Hepatocyte (in vitro differentiated cells): ENCODE measurements at regions not wholly inside any gene's neighbourhood (a gene's known extent, or its start where the extent isn't known, plus 50 kb on each side); places are given as distances from the start of the nearest gene placed in this dataset.

Experiments
- DNase-seq: peaks from one replicate; pipeline ENCODE4 v3.0.0-alpha.2; 2016; ENCODE audit warnings: low spot score
- H2AFZ ChIP-seq: fragments of 200-600 bp; sonication (generic); 2 replicates; pipeline ENCODE4 v1.6.0; 2016; ENCODE audit warnings: antibody characterized with exemption, mild to moderate bottlenecking
- H3K27ac ChIP-seq: fragments of 200-600 bp; sonication (generic); 2 replicates; pipeline ENCODE4 v1.5.1; 2016; ENCODE audit warnings: mild to moderate bottlenecking
- H3K27me3 ChIP-seq: fragments of 200-600 bp; sonication (generic); 2 replicates; pipeline ENCODE4 v1.6.1; 2016
- H3K36me3 ChIP-seq: fragments of 200-600 bp; sonication (generic); replicated peaks from 2 replicates; pipeline ENCODE4 v1.5.1; 2016; ENCODE audit warnings: low read depth; ENCODE audit not compliant: insufficient read depth
- H3K4me1 ChIP-seq: fragments of 200-600 bp; sonication (generic); 2 replicates; pipeline ENCODE4 v1.5.1; 2016; ENCODE audit warnings: mild to moderate bottlenecking, moderate library complexity; ENCODE audit not compliant: insufficient read depth
- H3K4me2 ChIP-seq: fragments of 200-600 bp; sonication (generic); 2 replicates; pipeline ENCODE4 v1.6.0; 2016
- H3K4me3 ChIP-seq: fragments of 200-600 bp; sonication (generic); 2 replicates; pipeline ENCODE4 v1.5.1; 2016; ENCODE audit warnings: mild to moderate bottlenecking
- H3K79me2 ChIP-seq: fragments of 200-600 bp; sonication (generic); 2 replicates; pipeline ENCODE4 v1.6.0; 2017; ENCODE audit warnings: mild to moderate bottlenecking
- H3K9me2 ChIP-seq: fragments of 200-600 bp; sonication (generic); replicated peaks from 2 replicates; pipeline ENCODE4 v1.6.0; 2017; ENCODE audit warnings: mild to moderate bottlenecking; ENCODE audit not compliant: insufficient read depth
- H3K9me3 ChIP-seq: fragments of 200-600 bp; sonication (generic); 2 replicates; pipeline ENCODE4 v1.5.1; 2016; ENCODE audit warnings: low read depth, mild to moderate bottlenecking
- H4K20me1 ChIP-seq: fragments of 200-600 bp; sonication (generic); 2 replicates; pipeline ENCODE4 v1.6.0; 2016; ENCODE audit warnings: mild to moderate bottlenecking; ENCODE audit not compliant: insufficient read depth, poor library complexity, severe bottlenecking
- EZH2 ChIP-seq: fragments of 200-600 bp; sonication (generic); IDR thresholded peaks from 2 replicates; pipeline ENCODE4 v1.6.1; 2016; ENCODE audit warnings: antibody characterized with exemption, mild to moderate bottlenecking, borderline replicate concordance
- EZH2phosphoT487 ChIP-seq: fragments of 200-600 bp; sonication (generic); IDR thresholded peaks from one replicate; pipeline ENCODE4 v1.6.1; 2018; ENCODE audit warnings: antibody characterized with exemption, mild to moderate bottlenecking, low read depth, moderate library complexity; ENCODE audit not compliant: unreplicated experiment, severe bottlenecking
- WGBS: methylation state at CpG from one replicate; pipeline ENCODE4 v1.1.6; 2016; ENCODE audit warnings: low lambda C conversion rate; ENCODE audit errors: missing lambda C conversion rate; 5-methylcytosine and 5-hydroxymethylcytosine counted together
- TF ChIP-seq, protein P1 (sequence below): fragments of 200-600 bp; sonication (generic); IDR thresholded peaks from 2 replicates; pipeline ENCODE4 v1.5.1; 2016; ENCODE audit warnings: antibody characterized with exemption, mild to moderate bottlenecking; ENCODE audit not compliant: poor library complexity

DNA sequence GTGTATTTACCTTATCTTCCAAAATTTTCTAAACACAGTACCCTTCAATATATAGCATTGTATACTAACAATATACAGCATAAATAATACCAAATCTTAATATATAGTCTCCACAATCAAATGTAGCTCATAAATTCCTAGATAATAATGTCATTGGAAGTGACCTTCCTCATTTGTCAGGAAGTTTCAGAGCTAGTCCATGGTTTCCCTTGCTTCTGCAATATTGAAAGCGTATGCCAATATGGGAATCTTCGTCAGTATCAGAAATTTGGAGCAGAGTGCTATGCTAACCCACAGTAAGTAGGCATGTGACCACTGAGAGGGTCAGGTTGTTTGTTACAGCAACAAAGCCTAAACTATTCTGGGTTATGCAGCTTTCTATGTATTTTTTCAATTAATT, 774.9 kb upstream of the CDH10 start:
- Histone ChIP-seq H3K36me3 (no peaks in the 10 kb centered on the region), H2AFZ (no peak overlapping the region), H3K9me2 (no peaks in the 10 kb centered on the region), H3K4me3 (no peak overlapping the region), H4K20me1 (no peaks in the 10 kb centered on the region), H3K9me3 (no peaks in the 10 kb centered on the region), H3K4me2 (no peak overlapping the region), H3K27me3 (no peaks in the 10 kb centered on the region), H3K79me2 (no peaks in the 10 kb centered on the region), H3K27ac (no peak overlapping the region), H3K4me1 (no peaks in the 10 kb centered on the region)
- no peak for DNase-seq
- TF ChIP-seq EZH2phosphoT487 (no peak), EZH2 (no peak)
- TF ChIP-seq, protein P1, sequence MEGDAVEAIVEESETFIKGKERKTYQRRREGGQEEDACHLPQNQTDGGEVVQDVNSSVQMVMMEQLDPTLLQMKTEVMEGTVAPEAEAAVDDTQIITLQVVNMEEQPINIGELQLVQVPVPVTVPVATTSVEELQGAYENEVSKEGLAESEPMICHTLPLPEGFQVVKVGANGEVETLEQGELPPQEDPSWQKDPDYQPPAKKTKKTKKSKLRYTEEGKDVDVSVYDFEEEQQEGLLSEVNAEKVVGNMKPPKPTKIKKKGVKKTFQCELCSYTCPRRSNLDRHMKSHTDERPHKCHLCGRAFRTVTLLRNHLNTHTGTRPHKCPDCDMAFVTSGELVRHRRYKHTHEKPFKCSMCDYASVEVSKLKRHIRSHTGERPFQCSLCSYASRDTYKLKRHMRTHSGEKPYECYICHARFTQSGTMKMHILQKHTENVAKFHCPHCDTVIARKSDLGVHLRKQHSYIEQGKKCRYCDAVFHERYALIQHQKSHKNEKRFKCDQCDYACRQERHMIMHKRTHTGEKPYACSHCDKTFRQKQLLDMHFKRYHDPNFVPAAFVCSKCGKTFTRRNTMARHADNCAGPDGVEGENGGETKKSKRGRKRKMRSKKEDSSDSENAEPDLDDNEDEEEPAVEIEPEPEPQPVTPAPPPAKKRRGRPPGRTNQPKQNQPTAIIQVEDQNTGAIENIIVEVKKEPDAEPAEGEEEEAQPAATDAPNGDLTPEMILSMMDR, result no peak
- WGBS, result 96% methylated on average over 2 of the region's 2 CpGs

DNA sequence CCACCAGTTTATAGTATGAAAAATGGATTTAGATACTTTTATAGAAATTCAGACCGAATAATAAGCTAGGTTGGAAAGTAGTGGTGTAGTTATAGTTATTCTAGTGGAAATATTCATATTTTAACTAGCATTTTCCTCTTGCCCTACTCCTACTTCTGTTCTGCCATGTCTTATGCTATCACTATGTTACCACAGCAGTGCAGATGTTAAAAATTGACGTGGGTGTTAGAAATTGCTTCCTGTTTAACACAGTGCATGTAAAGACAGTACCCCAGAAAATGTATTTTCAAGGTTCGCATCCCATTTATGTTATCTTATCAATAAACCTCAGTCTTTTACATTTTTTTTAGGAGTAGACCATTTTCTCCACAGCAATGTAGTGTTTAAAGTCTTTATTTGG, 774.2 kb upstream of the CDH10 start:
- WGBS, result 89% methylated on average over 3 of the region's 3 CpGs

DNA sequence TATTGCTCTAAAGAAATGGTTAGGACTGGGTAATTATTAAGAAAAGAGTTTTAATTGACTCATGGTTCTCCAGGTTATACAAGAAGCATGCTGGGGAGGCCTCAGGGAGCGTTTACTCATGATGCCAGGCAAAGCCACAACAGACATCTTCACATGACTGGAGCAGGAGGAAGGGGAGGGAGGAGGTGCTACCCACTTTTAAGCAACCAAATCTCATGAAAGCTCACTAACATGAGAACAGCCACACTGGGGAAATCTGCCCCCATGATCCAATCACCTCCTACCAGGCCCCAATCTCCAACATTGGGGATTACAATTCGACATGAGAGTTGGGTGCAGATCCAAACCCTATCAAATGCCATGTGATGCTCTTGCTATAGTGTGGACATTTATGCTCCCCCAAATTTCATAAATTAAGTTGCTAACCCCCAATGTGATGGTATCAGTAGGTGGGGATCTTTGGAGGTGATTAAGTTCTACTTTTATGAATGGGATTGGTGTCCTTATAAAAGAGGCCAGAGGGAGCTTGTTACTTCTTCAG, 773.6 kb upstream of the CDH10 start:
- no peak for DNase-seq
- H3K36me3 ChIP-seq, result no peaks in the 10 kb centered on the region
- no peak overlapping the region for H3K4me3 ChIP-seq
- WGBS, result 79% methylated on average over 2 of the region's 2 CpGs
- no peaks in the 10 kb centered on the region for H3K9me2 ChIP-seq
- no peak for TF ChIP-seq EZH2phosphoT487
- TF ChIP-seq, protein P1, result no peak
- no peak for TF ChIP-seq EZH2
- H2AFZ ChIP-seq, result no peak overlapping the region
- H3K4me2 ChIP-seq, result no peak overlapping the region
- no peaks in the 10 kb centered on the region for H3K27me3 ChIP-seq
- H3K9me3 ChIP-seq, result no peaks in the 10 kb centered on the region
- no peaks in the 10 kb centered on the region for H3K4me1 ChIP-seq
- no peaks in the 10 kb centered on the region for H4K20me1 ChIP-seq
- no peak overlapping the region for H3K27ac ChIP-seq
- no peaks in the 10 kb centered on the region for H3K79me2 ChIP-seq

More for the DNA sequence above, 774.2 kb upstream of the CDH10 start:
- Histone ChIP-seq H3K4me1 (no peaks in the 10 kb centered on the region), H3K9me3 (no peaks in the 10 kb centered on the region), H4K20me1 (no peaks in the 10 kb centered on the region), H2AFZ (no peak overlapping the region), H3K4me3 (no peak overlapping the region), H3K79me2 (no peaks in the 10 kb centered on the region), H3K36me3 (no peaks in the 10 kb centered on the region), H3K4me2 (no peak overlapping the region), H3K9me2 (no peaks in the 10 kb centered on the region), H3K27ac (no peak overlapping the region), H3K27me3 (no peaks in the 10 kb centered on the region)
- TF ChIP-seq, protein P1, result no peak
- TF ChIP-seq EZH2 (no peak), EZH2phosphoT487 (no peak)
- no peak for DNase-seq

DNA sequence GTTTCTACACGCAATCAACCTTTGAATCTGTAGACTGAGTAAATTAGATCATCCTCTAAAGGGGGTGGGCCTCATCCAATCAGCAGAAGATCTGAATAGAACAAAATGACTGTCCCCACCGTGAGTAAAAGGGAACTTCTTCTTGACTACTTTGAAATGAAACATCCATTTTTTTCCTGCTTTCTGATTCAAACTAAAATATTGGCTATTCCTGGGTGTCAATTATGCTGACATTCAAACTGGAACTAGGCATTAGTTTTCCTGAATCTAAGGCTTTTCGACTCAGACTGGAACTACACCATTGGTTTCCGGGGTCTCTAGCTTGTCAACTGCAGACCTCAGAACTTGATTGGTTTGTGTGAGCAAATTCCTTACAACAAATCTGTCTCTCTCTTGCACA, 772.2 kb upstream of the CDH10 start:
- Histone ChIP-seq H3K4me2 (no peak overlapping the region), H3K9me3 (no peaks in the 10 kb centered on the region), H3K4me1 (no peaks in the 10 kb centered on the region), H3K4me3 (no peak overlapping the region), H4K20me1 (no peaks in the 10 kb centered on the region), H2AFZ (no peak overlapping the region), H3K9me2 (no peaks in the 10 kb centered on the region), H3K79me2 (no peaks in the 10 kb centered on the region), H3K27me3 (no peaks in the 10 kb centered on the region), H3K27ac (no peak overlapping the region), H3K36me3 (no peaks in the 10 kb centered on the region)
- TF ChIP-seq, protein P1, result no peak
- TF ChIP-seq EZH2, result no peak
- TF ChIP-seq EZH2phosphoT487, result no peak
- DNase-seq, result no peak
- WGBS, result 93% methylated on average over 4 of the region's 4 CpGs
